Astrocyte of the cerebellum (primary cell): ENCODE measurements at regions not wholly inside any gene's neighbourhood (a gene's known extent, or its start where the extent isn't known, plus 50 kb on each side); places are given as distances from the start of the nearest gene placed in this dataset.

Experiments used
- DNase-seq: peaks from one replicate; pipeline ENCODE4 v3.0.0-alpha.2; 2011; ENCODE audit warnings: low read depth
- H3K4me3 ChIP-seq: 2 replicates; pipeline ENCODE4 v1.5.1; 2011; ENCODE audit warnings: mild to moderate bottlenecking, low read depth, low read length, moderate library complexity
- in situ Hi-C: cut with HindIII; loops from 2 replicates; pipeline ENCODE4 v1.10.0; 2017; ENCODE audit warnings: low sequenced_read_pairs
- TF ChIP-seq, protein P1 (sequence below): IDR thresholded peaks from 2 replicates; pipeline ENCODE4 v1.5.1; 2012; ENCODE audit warnings: low read length, low read depth, moderate library complexity, mild to moderate bottlenecking; ENCODE audit errors: missing control alignments

DNA sequence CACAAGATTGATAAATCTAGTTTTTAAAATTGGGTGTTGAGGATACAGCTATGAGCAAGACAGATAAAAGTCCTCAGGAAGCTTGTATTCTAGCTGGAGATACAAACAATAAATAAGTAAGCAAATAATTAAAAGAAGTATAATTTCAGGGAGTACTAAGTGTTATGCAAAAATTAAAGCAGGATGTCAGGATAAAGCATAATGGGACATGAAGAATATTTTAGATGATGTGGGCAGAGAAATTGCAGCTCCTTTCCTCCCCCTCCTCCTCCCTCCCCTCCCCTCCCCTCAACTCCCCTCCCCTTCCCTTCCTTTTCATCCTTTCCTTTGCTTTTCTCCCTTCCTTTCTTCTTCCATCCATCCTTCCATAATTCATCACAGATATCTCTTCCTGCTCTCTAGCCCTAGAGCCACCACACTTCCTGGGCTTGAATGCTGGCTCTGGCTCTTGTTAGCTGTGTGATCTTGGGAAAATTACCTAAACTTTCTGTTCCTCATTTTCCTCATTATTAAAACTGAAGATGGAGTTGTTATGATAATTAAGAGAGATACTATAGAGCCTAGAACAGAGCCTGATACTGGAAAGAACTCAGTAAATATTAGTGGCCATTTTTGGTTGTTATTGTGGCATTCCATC, 323.9 kb downstream of the AACS start:
- no peak overlapping the region for H3K4me3 ChIP-seq
- TF ChIP-seq, protein P1, sequence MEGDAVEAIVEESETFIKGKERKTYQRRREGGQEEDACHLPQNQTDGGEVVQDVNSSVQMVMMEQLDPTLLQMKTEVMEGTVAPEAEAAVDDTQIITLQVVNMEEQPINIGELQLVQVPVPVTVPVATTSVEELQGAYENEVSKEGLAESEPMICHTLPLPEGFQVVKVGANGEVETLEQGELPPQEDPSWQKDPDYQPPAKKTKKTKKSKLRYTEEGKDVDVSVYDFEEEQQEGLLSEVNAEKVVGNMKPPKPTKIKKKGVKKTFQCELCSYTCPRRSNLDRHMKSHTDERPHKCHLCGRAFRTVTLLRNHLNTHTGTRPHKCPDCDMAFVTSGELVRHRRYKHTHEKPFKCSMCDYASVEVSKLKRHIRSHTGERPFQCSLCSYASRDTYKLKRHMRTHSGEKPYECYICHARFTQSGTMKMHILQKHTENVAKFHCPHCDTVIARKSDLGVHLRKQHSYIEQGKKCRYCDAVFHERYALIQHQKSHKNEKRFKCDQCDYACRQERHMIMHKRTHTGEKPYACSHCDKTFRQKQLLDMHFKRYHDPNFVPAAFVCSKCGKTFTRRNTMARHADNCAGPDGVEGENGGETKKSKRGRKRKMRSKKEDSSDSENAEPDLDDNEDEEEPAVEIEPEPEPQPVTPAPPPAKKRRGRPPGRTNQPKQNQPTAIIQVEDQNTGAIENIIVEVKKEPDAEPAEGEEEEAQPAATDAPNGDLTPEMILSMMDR = no peak
- in situ Hi-C loops = no loop called here
- DNase-seq = no peak

DNA sequence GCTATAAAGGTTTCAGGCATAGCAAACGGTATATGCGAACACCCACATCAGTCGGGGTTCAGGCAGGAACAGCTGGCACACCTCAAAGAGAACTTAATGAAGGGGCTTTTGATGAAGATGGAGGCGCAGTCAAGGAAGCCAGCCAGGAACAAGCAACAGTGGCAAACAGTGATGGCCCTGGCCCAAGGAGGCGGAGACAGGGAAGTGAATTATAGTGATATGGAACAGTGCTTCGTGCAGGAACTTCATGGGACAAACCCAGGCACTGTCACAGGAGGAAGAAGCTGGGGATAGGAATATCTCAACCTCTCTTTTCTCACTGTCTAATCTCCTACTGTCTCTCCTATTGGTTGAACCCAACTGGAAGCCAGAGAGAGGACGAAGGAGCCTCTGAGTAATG, 328.3 kb downstream of the AACS start:
- in situ Hi-C loops = no loop called here
- no peak for DNase-seq
- TF ChIP-seq, protein P1 = no peak
- H3K4me3 ChIP-seq = no peak overlapping the region

DNA sequence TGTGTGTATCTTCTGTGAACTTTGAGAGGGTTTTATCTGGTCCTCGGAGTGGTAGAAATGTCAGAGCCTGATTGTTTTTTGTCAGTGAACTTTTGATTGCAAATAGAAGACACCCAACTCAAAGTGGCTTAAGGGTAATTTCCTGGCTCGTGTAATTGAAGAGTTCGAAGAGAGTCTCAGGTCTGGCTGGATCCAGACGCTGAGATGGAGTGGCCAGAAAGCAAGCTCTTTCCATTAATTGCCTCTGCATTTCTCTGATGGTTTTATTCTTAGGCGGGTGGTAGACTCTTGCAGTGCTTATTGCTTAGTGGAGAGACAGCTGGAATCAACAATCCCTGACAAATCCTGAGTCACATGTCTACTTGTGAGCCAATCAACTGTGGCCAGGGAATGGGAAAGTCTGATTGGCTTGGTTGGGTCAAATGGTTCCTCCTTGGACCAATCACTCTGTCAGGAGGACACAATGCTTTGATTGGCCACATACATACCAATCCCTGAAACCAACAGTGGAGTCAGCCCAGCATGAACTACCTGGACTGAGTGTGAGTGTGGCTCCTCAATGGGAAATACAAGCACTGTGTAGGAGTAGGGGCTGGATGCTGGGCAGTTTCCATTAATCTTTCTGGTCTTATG, 330.5 kb downstream of the AACS start:
- in situ Hi-C loops = no loop called here
- H3K4me3 ChIP-seq = no peak overlapping the region
- TF ChIP-seq, protein P1 = no peak
- no peak for DNase-seq

DNA sequence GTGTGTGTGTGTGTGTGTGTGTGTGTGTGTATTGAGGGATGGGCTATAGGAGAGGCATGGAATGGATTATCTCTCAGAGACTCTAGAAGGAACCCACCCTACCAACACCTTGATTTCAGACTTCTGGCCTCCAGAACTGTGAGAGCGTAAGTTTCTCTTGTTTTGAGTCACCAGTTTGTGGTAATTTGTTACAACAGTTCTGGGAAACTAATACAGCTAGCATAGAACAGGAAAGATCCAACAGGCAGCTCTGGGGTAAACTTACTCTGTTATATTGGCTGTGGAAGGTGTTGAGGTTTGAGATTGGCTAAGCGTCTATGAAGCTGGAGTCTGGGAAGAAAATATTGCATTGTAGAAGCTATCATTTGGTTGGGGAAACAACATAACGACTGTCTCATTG, 334.3 kb downstream of the AACS start:
- no peak overlapping the region for H3K4me3 ChIP-seq
- in situ Hi-C loops = no loop called here
- TF ChIP-seq, protein P1 = no peak
- DNase-seq = no peak

DNA sequence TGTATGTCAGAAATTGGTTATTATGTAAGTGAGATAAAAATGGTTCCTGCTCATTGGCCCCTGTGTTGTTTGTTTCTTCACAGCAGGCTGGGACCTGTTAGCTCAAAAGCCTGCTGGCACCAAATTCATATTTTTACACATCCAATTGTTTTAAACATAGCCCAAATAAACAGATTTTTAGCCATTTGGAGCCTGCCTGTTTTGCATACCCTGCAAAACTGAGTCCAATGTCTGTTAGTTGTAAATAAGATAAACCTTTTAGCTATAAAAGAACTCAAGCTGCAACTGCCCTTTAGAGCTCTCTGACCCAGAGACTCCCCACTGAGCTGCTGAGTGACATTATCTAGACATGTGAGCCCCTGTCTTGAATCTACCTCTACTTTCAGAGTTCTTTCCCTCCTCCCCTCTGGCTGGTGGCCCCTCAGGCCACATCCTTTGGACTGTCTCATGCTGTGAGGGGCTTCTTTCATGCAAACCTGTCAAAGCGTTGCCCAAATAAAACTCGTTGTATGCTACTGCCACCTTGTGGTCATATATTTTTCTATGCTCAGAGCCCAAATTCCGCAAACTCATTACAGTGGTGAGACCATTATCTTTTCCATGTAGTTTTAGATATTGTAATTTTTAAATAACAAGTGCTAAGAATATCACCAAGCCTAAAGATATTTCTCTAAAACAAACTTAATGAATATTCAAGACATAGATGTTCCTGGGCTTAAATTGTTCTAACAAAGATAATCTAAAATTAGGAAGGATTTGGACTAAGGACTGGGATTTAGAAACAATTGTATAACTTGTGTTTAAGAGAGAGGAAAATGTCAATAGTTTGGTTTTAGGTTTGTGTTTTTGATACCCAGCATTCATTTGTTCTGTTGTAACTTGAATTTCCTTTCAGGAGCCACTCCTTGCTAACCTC, 337.9 kb downstream of the AACS start:
- in situ Hi-C loops = no loop called here
- TF ChIP-seq, protein P1 = peak; percentile 59
- peak; percentile 12 for DNase-seq
- no peak overlapping the region for H3K4me3 ChIP-seq

DNA sequence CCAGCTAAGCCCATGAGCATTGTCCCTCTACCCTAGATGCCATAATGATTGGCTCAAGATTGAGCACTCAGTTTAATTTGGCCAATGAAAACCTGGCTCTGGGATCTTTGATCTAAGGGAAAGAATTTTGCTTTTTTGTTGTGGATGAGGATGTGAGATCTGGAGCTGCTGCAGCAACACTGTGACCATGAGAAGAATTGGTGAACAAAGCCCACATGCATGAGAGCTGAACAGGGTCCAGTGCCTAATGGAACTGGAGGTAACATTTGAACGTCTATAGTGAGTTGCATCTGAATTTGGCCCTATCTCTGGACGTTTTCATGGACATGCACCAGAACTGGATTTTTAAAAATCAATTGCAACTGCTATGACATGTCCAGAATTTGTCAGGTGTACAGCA, 338.6 kb downstream of the AACS start:
- in situ Hi-C loops = no loop called here
- DNase-seq = no peak
- H3K4me3 ChIP-seq = no peak overlapping the region
- TF ChIP-seq, protein P1 = no peak
